ENCODE measurements at regions not wholly inside any gene's neighbourhood (a gene's known extent, or its start where the extent isn't known, plus 50 kb on each side); places are given as distances from the start of the nearest gene placed in this dataset.

DNA sequence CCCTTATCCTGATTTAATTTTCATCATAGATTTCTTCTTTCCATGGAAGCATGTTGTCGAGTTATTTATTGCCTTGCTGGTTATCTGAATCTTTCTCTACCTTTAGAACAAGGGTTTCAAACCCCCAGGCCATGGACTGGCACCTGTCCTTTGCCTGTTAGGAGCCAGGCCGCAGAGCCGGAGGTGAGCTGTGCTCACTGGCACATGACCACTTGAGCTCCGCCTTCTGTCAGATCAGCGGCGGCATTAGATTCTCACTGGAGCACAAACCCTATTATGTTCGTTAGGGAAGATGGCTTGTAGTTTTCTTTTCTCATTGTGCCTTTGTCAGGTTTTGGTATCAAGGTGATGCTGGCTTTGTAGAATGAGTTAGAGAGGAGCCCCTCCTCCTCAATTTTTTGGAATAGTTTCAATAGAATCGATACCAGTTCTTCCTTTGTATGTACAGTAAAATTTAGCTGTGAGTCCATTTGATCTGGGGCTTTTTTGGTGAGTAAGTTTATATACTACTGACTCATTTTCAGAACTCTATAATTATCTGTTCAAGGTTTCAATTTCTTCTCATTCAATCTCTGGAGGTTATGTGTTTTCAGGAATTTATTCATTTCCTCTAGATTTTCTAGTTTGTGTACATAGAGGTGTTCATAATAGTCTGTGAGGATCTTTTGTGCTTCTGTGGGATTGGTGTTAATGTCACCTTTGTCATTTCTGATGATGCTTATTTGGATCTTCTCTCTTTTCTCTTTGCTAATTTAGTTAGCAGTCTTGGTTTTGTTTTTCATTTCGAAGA is 668.0 kb upstream of the FAM98A start:
- no peak for DNase-seq (ENCODE audit: low read depth)
- TF ChIP-seq CTCF (IDR thresholded peaks at IDR 0.05; ENCODE audit: control insufficient read depth, insufficient read depth, low read depth, low read length, missing control alignments) = no peak
- H3K4me3 ChIP-seq (ENCODE audit: control insufficient read depth, low read depth, low read length) = no peak overlapping the region

- DNase-seq (ENCODE audit: low read depth) = no peak
- TF ChIP-seq CTCF (IDR thresholded peaks at IDR 0.05; ENCODE audit: control insufficient read depth, insufficient read depth, low read depth, low read length, missing control alignments) = no peak
- no peak overlapping the region for H3K4me3 ChIP-seq (ENCODE audit: control insufficient read depth, low read depth, low read length)
Observed at GRCh38 chr2:34261701-34262100, 662.6 kb upstream of the FAM98A start.

- no peak for TF ChIP-seq CTCF (IDR thresholded peaks at IDR 0.05; ENCODE audit: control insufficient read depth, insufficient read depth, low read depth, low read length, missing control alignments)
- DNase-seq (ENCODE audit: low read depth) = no peak
- no peak overlapping the region for H3K4me3 ChIP-seq (ENCODE audit: control insufficient read depth, low read depth, low read length)
Observed at GRCh38 chr2:34254272-34254878, 655.3 kb upstream of the FAM98A start.

DNA sequence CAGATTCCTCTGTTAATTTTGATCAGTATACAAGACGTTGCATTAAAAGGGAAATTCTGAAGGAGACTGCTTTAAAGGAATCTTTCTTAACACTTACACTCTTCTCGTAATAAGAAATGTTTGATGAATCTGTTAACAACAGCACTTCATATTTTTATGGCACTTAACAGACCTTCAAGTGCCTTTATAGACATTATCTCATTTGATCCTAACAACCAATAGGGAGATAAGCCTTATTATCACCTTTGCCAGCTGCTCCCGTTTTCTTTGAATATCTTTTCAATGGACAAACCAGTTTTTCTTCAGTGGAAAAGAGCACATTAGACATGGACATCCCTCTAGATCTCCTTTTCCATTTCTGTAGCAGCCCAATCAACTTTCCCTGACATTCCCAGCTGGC is 653.0 kb upstream of the FAM98A start:
- no peak for TF ChIP-seq CTCF (IDR thresholded peaks at IDR 0.05; ENCODE audit: control insufficient read depth, insufficient read depth, low read depth, low read length, missing control alignments)

GRCh38 chr2:34251578-34251977 is 652.5 kb upstream of the FAM98A start:
- H3K4me3 ChIP-seq (ENCODE audit: control insufficient read depth, low read depth, low read length) = no peak overlapping the region
- no peak for TF ChIP-seq CTCF (IDR thresholded peaks at IDR 0.05; ENCODE audit: control insufficient read depth, insufficient read depth, low read depth, low read length, missing control alignments)
- no peak for DNase-seq (ENCODE audit: low read depth)

More for the DNA sequence above, 653.0 kb upstream of the FAM98A start:
- no peak for DNase-seq (ENCODE audit: low read depth)
- H3K4me3 ChIP-seq (ENCODE audit: control insufficient read depth, low read depth, low read length) = no peak overlapping the region

GRCh38 chr2:34244195-34244594 is 645.1 kb upstream of the FAM98A start:
- TF ChIP-seq CTCF (IDR thresholded peaks at IDR 0.05; ENCODE audit: control insufficient read depth, insufficient read depth, low read depth, low read length, missing control alignments) = no peak
- H3K4me3 ChIP-seq (ENCODE audit: control insufficient read depth, low read depth, low read length) = no peak overlapping the region
- no peak for DNase-seq (ENCODE audit: low read depth)
